GM12891 (cell line): ENCODE measurements at regions not wholly inside any gene's neighbourhood (a gene's known extent, or its start where the extent isn't known, plus 50 kb on each side); places are given as distances from the start of the nearest gene placed in this dataset.

Experiments used
- POLR2A ChIP-seq: IDR thresholded peaks from 2 replicates; pipeline ENCODE4 v1.6.1; 2011; ENCODE audit warnings: low read depth, low read length, control low read depth
- POLR2AphosphoS5 ChIP-seq: IDR thresholded peaks from 2 replicates; pipeline ENCODE4 v1.6.1; 2011; ENCODE audit warnings: low read depth, low read length, control low read depth

GRCh38 chr12:127075981-127076380 is 1191.0 kb upstream of the TMEM132C start:
- no peak for TF ChIP-seq POLR2AphosphoS5
- no peak for TF ChIP-seq POLR2A
